GM18867 (cell line): ENCODE measurements at regions not wholly inside any gene's neighbourhood (a gene's known extent, or its start where the extent isn't known, plus 50 kb on each side); places are given as distances from the start of the nearest gene placed in this dataset.
"Not testable (repeated sequence)": the region's sequence is repeated elsewhere in the genome, so short reads cannot be mapped to it uniquely, and the experiment has no call there.

ENCODE experiments used
- ATAC-seq: cut with Tn5 transposase; IDR thresholded peaks from one replicate; pipeline ENCODE4 v1.9.1; 2021; ENCODE audit warnings: mild to moderate bottlenecking, moderate library complexity; ENCODE audit not compliant: unreplicated experiment

DNA sequence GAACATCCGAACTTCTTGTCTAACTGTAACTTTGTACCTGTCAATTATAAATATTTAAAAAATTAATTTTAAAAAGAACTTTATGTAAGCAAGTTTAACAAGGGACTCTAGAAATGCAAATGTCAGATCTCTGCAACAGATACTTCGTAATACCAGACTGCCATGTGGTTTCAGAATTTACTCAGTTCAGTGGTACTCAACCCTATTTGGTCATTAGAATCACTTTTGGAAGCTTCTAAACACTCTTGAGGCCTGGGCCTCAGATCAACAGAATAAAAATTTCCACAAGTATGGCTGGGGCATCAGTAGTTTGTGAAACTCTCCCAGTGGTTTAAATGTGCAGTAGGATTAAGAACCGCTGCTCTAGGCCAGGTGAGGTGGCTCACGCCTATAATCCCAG is 139.5 kb upstream of the SMYD2 start:
- ATAC-seq, result peak; percentile 72

DNA sequence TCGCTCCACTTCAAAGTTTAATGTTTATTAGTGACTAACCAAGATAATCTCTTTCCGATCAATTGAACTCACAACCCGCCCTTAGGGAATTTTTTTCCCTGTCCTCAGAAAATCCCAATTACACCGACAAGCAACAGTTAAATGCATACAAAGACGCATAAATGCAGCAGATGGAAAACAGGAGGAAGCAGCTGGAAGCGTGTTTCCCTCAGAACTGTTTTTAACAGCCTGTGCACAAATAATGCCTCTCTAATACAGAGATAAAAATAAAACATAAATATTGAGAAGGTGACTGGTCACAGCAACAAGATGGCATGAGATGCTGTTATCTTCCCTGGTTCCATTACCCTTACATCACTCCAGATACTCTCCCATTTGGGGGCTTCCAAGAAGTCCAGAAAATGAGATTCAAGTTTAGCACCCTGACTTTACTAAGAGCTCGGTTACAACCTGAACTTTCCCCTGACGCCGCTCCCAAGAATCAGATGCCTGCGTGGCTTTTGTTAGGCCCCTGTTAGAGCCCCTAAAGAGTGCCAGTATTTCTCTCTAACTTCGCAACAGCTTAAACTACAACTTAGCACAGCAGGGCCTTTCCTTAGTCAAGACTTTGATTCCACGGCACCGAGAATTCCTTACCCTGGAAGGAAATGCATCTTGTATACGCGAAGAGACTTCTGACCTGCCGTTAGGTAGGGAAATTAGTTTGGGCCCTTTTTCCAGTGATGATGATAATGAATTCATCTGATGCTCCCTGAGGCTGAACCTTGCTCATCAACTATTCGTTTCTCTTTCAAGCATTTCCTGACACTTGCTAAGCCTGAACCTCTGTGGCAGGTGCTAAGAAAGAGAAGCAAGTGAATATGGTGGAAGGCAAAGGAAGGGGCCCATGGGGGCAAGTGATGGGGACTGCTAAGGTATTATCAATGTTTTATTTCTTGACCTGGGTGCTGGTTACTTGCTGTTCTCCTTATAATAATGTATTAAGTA is 137.7 kb upstream of the SMYD2 start:
- ATAC-seq, result no peak

DNA sequence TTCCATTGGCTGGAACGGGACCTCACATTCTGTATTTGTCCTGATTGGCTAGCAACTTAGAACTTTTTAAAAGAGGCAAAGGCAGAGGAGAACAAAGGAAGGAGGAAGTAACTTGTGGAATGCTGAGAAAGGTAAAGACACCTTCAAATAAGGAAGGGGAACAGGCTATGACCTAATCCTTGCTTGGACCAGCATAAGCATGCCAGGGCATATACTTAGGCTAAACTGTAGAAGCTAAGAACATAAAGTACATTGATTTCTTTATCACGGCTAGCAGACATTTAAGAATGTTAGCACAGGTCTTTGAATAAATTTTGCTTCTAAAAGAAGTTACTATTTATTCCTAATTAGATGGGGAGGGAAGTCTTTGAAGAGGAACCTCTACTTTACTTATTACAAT is 136.4 kb upstream of the SMYD2 start:
- ATAC-seq, result not testable (repeated sequence)

DNA sequence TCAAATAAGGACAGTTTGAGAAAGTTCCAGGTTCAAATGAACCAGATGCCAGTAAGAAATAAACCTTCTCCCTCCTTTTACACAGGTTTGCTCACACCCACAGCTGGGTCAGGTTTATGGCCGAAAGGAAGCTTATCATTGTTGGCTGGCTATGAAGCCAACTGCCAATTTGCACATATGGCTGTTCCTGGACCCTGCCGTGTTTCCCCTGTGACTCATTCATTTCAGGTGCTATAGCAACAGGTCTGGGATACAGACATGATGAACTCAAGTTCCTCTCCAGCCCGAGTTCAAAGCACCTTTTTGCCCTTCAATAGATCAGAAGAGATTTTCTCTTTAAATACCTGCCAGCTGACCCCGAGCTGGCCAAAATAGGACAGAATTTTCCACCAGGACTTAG is 134.4 kb upstream of the SMYD2 start:
- ATAC-seq, result no peak

DNA sequence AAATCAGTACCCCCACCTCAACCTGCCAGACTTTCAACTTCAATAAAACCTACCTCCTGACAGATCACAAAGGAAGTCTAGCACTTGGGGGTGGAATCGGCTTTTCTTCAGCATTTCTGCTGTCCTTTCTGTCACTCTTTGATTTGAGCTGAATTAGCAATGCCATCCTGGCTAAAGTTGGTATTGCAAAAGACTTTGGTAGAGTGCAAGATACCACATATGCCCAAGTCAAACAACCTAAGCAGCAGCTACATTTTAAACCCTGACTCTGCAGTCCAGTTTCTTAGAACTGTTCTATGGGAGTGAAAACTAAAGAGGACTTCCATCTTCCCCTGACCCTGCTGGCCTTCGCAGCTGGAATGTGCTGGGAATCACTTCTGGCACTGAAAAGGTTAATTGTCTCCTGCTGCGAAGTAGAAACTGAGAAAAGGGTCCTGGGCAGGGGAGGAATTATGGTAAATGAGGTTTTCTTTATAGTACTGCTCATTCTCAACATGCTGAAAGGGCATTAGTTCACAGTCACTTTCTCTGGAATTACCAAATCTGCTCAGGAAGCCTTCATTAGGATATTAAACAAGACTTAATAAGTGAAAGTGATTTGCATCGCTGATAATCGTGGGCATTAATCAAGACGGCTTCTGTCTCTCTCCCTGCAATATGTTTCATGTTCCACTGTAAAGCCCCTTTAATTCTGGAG is 126.2 kb upstream of the SMYD2 start:
- no peak for ATAC-seq

DNA sequence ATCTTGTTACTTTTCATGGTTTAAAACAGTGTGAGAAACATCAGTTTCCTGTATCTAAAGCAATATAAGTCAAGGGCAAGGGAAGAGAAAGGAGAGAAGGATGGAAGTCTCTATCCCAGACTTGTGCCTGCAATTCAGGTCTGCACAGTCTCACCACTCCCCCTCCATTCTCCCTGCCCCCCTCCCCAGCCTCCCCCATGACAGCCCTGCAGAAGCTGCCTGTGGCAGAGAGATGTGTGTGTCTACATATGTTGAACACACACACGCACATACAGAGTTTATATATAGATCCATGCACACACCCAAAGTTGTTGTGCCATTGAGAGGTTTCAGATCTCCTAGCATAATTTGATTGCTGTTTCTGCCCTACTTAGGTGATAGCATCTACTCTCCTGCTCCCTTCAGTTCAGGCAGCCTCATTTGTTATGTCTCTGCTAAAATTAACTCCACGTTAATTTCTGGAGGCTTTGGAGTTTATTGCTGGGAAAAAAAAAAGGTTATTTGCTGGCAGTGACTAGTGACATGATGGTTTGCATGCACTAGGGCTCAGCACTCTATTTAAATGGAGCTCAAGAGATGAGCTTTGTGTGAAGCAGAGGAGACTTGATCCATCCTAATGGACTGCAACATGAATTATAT is 124.9 kb upstream of the SMYD2 start:
- ATAC-seq, result no peak

DNA sequence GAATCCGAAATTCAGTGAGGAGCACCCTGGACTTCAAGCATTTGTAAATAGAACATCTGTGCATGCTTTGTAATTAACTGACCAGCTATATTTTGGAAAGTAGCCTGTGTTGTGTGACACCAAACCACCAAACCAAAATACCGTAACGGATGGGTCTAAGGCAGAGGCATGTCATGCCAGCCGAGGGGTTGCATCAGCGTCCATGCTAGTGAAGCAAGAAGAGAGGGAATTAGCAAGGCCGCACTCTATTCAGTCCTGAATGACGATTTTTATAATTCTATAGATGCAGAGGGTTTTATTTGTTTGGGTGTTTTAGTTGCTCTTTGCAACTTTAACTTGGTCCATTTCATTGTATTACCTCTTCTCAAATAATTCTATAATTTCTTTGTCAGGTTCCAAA is 116.8 kb upstream of the SMYD2 start:
- no peak for ATAC-seq

DNA sequence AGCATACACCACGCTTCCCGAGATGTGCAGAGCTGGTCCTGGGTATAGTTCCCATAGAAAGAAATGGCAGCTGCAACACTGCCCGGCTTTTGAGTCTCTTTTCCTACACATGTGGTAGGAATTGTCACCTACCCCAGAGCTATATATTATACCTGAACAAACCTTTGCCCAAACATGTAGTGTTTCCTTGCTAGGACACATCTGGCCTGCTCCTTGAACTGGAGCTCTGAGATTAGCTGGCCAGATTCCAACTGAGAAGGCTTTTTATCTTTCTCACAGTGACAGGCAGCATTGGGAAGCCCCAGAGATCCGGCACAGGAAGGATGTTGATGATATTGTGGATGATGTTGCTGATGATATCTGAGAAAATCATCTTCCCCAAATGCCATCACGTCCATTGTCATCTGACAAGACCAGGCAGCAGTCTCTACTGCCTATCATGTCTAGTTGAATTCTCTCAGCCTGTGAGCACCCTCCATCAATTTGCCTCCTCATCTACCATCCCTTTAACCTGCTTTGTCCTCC is 115.0 kb upstream of the SMYD2 start:
- no peak for ATAC-seq

DNA sequence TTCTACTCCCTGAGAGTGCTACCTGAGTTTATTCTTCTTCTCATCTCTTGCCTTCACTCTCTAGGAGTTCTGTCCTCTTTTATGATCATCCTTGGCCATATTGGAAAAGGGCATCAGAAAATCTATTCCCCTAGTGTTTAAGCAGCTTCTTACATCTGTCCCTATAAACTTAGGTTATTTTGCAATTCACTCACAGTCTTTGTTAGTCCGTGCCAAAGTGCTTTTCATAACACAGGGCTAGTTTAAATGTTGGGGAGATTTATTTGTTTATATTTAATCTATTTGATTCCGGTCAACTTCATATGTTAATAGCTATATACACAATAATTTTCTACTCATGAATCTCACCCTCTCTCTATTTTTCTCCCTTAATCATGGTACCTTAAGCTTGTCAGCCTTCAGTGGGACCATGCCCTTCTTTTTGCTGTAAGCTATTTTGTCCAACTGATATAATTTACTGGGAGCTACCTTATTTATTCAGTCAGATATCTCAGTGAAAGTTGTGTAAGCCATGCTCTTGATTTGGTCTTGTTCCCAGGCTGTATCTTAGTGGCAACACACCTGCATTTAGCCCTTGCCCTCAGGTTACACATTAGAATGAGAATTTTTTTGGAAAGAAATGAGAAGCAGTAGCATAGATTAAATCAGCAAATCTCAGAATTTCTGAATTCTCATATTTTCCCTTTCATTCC is 106.3 kb upstream of the SMYD2 start:
- ATAC-seq, result no peak

DNA sequence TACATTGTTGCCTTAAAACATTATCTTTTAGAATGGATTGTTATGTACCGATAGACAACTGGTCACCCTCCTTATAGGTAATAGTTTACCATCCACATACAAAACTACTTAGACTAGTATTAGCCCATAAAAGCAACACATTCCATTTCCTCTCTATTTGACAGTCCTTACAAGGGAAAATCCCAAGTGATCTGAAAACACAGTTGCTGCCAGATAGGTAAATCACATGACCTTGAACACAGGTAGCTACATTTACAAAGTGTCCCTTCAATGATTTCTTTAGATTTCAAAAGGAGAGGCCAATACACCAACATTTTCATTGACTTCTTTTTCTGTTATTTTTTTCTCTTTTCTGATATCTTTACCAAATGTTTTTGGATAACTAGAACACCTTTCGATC is 102.9 kb upstream of the SMYD2 start:
- ATAC-seq, result no peak

DNA sequence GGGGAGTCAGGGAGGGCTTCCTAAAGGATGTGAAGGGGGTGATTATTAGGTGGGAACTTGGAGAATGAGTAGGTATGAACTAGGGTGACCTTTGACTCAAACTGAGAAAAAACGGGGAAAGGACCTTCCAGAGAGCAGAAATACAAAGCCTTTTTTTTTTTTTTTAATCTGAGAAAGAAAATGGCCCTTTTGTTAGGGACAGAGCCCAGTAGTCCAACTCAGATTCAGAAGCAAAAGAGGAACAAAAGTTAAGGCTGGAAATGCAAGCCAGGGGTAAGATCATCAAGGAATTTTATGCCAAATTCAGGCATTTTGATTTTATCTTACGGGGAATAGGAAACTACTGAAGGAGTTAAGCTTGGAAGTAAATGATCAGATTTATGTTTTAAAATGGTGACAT is 96.0 kb upstream of the SMYD2 start:
- no peak for ATAC-seq

DNA sequence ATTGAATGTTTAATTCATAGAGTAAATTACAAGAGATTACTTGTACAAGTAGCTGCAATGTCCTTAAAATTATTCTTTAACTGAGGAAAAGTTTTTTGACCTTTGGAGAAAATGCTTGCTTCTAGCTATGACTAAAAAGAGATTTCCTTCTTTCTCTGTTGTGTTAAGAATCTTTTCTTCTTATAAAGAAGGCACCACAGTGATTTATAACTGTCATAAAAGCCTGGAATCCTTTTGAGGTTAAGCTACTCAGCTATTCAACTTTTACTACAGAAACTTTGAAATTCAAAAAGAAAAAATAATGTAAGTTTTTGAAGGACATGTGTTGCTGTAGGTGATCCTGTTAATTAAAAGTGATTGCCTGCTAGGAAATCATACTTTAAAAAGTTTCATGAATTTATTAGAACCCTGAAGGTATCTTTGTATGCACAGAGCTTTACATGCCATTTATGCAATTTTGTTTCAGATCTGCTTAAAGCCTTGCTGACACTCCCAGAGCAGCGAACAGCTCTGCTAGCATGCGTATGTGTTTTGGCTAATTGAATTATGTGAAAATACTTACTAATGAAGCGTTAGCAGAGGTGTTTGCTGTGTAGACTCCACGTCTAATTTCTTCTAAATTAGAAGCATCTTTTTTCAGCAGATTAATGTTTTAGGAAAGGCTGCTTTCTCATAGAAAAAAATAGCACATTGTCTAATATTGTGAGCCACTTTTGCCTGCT is 94.7 kb upstream of the SMYD2 start:
- ATAC-seq, result no peak

DNA sequence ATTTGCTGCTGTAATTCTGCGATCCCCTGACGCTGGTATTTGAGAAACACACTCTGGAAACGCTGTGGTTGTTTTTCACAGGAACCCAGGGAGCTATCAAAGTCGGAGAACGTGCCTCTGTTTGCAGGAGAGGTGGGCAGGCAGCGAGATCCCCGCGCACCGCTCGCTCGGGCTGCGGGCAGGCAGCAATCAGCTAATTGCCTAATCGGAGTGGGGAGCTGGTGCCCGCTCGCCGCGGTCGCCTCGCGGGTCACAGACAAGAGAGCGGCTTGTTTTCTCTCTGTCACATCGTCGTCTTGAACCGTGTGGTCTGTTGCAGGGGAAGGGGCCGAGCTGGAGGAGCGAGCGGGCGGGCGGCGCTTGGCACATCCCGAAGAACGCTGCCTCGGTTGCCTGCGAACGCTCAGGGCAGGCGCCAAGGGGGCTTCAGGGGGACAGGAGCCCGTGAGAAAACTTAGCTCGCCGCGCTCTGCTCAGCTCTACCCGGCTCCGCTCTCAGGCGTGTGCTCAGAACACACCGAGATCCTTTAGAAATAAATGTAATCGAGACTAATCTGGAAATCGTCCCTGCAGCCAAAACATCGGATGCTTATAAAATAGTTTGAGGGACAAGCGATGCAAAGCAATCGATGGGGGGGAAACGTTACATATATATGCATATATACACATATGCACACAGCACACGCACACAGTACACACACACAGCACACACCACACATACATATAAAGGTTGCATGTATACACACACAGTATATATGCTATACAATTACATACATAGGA is 93.6 kb upstream of the SMYD2 start:
- no peak for ATAC-seq

DNA sequence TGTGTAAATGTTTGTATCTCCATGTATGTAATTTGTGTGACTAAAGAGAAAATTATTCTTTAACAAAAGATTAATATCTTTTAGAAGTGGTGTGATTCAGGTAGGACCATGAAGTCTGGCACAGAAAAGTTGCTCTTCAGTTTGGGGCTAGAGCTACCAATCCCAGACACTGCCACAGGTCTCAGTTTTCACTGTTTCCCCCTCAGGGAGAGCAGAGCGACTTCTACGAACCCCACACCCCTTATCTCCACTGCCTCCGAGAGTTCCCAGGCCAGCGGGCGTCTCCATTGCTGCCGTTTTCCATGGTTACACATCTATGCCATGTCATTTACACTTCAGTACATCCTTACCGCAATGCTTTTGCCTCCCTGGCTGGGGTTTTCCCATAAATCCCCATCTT is 93.0 kb upstream of the SMYD2 start:
- no peak for ATAC-seq

DNA sequence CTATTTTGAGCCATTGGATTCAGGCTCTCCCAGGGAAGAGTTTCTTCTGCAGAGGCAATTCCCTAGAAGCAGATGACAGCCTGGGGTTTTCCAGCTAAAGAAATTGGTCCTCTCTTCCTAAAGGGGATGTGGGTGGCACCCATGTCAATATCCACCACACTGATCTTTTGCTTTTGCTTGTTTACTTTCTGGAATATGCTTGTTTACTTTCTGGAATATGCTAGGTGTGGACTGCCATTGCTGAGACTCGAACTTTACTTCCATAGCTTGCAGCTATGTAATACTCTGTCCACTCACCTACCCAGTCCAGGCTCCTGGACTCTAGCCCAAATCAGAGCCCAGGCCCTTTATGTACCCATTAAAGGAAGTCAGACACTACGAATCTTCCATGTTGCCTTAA is 92.1 kb upstream of the SMYD2 start:
- ATAC-seq, result no peak

DNA sequence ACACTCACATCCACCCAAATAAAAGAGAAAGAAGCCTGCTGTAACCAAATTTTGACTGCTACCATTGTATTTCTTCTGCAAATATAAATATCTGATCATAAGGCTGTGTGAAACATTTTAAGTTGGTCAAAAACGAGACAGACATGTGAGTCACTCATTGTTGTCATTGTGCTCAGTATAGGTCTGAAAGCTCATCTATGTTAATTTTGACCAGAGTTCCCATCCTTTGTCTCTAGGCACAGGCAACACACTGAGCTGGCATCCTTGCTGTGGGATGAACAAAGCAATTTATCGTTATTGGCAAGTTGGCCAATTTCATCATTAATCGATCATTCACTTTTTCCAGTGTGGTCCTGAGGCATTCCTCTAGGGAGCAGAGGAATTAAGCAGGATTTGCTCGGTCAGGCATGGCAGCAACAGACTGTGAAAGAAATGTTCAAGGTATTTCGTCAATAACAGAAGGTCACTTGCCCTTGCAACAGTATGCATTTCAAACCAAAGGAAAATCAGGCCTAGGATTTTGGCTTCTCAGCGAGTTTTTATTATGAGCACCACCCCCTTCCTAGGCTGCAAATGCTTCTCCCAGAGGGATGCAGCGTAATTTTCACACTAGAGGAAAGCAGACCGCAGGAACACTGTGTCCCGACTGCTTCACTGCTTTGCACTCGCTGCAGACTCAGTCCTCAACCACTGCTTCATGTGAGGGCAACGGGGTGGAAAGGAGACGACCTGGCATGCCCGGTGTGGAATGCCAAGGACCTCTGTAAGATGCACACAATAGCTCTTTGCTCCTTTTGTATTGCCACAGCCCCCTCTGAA is 87.9 kb upstream of the SMYD2 start:
- no peak for ATAC-seq

DNA sequence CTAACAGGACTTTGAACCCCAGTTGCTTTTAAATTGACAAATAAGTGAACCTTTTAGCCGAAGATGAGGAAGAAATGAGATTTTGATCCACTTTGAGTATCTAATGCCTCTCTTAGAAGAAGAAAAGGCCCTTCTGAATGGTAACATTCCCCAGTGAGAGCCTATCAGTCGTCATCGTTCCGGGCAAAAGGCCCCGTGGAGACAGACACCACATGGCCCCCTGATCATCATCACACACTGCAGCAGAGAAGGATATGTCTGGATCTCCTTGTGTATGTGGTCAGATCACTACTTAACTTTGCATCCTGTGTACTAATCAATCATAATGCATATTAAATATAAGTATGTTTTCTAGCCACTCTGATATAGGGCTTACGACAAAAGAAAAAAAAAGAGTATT is 87.3 kb upstream of the SMYD2 start:
- ATAC-seq, result no peak

DNA sequence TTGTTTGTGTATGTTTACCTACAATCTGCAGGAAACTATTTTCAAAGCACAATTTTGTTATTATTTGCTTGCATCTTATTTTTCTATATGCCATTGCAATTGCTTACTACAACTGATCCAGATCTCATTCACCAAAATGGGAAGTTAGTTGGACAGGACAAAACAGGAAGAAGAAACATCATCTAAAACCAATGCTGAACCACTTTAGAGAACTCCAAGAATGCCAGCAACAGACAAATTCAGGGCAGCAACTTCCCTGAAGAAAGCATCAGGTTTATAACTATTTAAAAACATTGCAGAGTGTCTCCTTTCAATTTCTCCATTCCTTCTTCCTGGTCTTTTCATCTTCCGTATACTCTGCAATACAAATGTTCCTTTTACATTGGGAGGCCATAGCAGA is 82.4 kb upstream of the SMYD2 start:
- no peak for ATAC-seq

DNA sequence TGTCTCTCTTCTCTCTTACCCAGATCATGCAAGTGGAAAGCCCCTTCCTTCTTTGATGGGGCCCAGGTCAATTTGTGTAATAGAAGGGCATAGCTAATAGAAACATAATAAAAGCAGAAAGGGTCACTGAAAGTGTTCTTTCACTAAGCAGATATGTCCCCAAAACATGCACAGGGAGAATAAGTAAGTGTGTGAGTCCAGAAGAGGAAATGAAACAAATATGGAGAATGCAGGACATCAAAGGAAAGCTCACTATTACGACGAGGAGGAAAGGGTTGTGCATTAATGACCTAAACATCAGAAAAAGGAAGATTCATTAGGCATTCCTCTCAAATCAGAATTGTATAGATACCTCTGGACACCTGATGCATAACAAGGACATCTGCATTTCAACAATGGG is 81.4 kb upstream of the SMYD2 start:
- ATAC-seq, result no peak
